HEK293 (cell line): ENCODE measurements at regions not wholly inside any gene's neighbourhood (a gene's known extent, or its start where the extent isn't known, plus 50 kb on each side); places are given as distances from the start of the nearest gene placed in this dataset.

ENCODE experiments used
- CTCF ChIA-PET: fragments of 350-600 bp; formaldehyde crosslinking; extraction: SDS; loops from one replicate; lab custom pipeline; 2021; ENCODE audit warnings: antibody characterized with exemption; lab: Yijun Ruan, JAX
- POLR2A ChIA-PET: fragments of 300-600 bp; formaldehyde crosslinking; extraction: SDS; loops from one replicate; lab custom pipeline; 2020; ENCODE audit warnings: antibody characterized with exemption, inconsistent platforms; lab: Yijun Ruan, JAX
- H3K27ac ChIP-seq: fragments of 200-500 bp; sonication (Bioruptor generic); 2 replicates; pipeline ENCODE4 v1.5.1; 2014; ENCODE audit warnings: low read depth, low read length, control low read depth, inconsistent platforms; ENCODE audit errors: extremely low read depth
- H3K36me3 ChIP-seq, 2 experiments: fragments of 200-500 bp in 1 of 2; sonication (Bioruptor generic) in 1 of 2; 1 replicate in 1 of 2; 2 replicates in 1 of 2; pipeline ENCODE4 v1.5.1; 2014 to 2017; ENCODE audit warnings: inconsistent platforms in 2 of 2, low read length in 2 of 2; ENCODE audit not compliant: control insufficient read depth in 2 of 2, insufficient read depth in 1 of 2
- H3K4me1 ChIP-seq: fragments of 200-500 bp; sonication (Bioruptor generic); 2 replicates; pipeline ENCODE4 v1.5.1; 2014; ENCODE audit warnings: mild to moderate bottlenecking, low read length, inconsistent platforms; ENCODE audit not compliant: control insufficient read depth, insufficient read depth
- H3K4me3 ChIP-seq: 2 replicates; pipeline ENCODE4 v1.5.1; 2011; ENCODE audit warnings: low read depth, mild to moderate bottlenecking, control low read depth, low read length, moderate library complexity
- H3K9me3 ChIP-seq: fragments of 200-500 bp; sonication (Bioruptor generic); 2 replicates; pipeline ENCODE4 v1.5.1; 2014; ENCODE audit warnings: low read depth, low read length, inconsistent platforms; ENCODE audit not compliant: control insufficient read depth, insufficient read depth
- BCL11A ChIP-seq: fragments of 450-650 bp; formaldehyde crosslinking; IDR thresholded peaks from 2 replicates; pipeline ENCODE4 v1.5.1; 2016; ENCODE audit warnings: low read depth, missing biosample characterization, missing genetic modification characterization
- GFI1B ChIP-seq: fragments of 450-650 bp; formaldehyde crosslinking; IDR thresholded peaks from 2 replicates; pipeline ENCODE4 v1.5.1; 2016; ENCODE audit warnings: missing biosample characterization, missing genetic modification characterization
- MZF1 ChIP-seq: fragments of 450-650 bp; formaldehyde crosslinking; IDR thresholded peaks from 2 replicates; pipeline ENCODE4 v1.5.1; 2017; ENCODE audit warnings: missing biosample characterization, missing genetic modification characterization, borderline replicate concordance
- TRIM28 ChIP-seq: IDR thresholded peaks from 2 replicates; pipeline ENCODE4 v1.6.1; 2011; ENCODE audit warnings: low read length, control low read depth, borderline replicate concordance
- ZBTB21 ChIP-seq: fragments of 450-650 bp; formaldehyde crosslinking; IDR thresholded peaks from 2 replicates; pipeline ENCODE4 v1.5.1; 2017; ENCODE audit warnings: missing biosample characterization, missing genetic modification characterization
- ZNF112 ChIP-seq: fragments of 450-650 bp; formaldehyde crosslinking; IDR thresholded peaks from 2 replicates; pipeline ENCODE4 v1.5.0; 2017; ENCODE audit warnings: missing biosample characterization, missing genetic modification characterization
- ZNF121 ChIP-seq: fragments of 450-650 bp; formaldehyde crosslinking; IDR thresholded peaks from 2 replicates; pipeline ENCODE4 v1.5.1; 2016; ENCODE audit warnings: missing biosample characterization, missing genetic modification characterization
- ZNF221 ChIP-seq: fragments of 450-650 bp; formaldehyde crosslinking; IDR thresholded peaks from 2 replicates; pipeline ENCODE4 v1.5.1; 2017; ENCODE audit warnings: missing biosample characterization, missing genetic modification characterization, borderline replicate concordance
- ZNF510 ChIP-seq: fragments of 450-650 bp; formaldehyde crosslinking; IDR thresholded peaks from 2 replicates; pipeline ENCODE4 v1.5.1; 2018; ENCODE audit warnings: mild to moderate bottlenecking, missing genetic modification characterization, missing biosample characterization; ENCODE audit not compliant: insufficient replicate concordance
- ZNF561 ChIP-seq: fragments of 450-650 bp; IDR thresholded peaks from 2 replicates; pipeline ENCODE4 v1.5.1; 2018; ENCODE audit warnings: missing biosample characterization, missing genetic modification characterization, borderline replicate concordance
- ZNF768 ChIP-seq: fragments of 450-650 bp; formaldehyde crosslinking; IDR thresholded peaks from 2 replicates; pipeline ENCODE4 v1.5.1; 2018; ENCODE audit warnings: missing biosample characterization, mild to moderate bottlenecking, missing genetic modification characterization
- TF ChIP-seq, protein P1 (sequence below): fragments of 450-650 bp; formaldehyde crosslinking; IDR thresholded peaks from 2 replicates; pipeline ENCODE4 v1.5.0; 2017; ENCODE audit warnings: missing biosample characterization, missing genetic modification characterization, borderline replicate concordance
- TF ChIP-seq, protein P2 (sequence below): fragments of 450-650 bp; formaldehyde crosslinking; conservative IDR thresholded peaks from 2 replicates; pipeline ENCODE4 v1.5.1; 2016; ENCODE audit warnings: low read depth, missing biosample characterization, missing genetic modification characterization
- TF ChIP-seq, protein P3 (sequence below): fragments of 450-650 bp; IDR thresholded peaks from 2 replicates; pipeline ENCODE4 v1.5.1; 2018; ENCODE audit warnings: missing biosample characterization, missing genetic modification characterization
- TF ChIP-seq, protein P4 (sequence below): fragments of 450-650 bp; formaldehyde crosslinking; IDR thresholded peaks from 2 replicates; pipeline ENCODE4 v1.5.1; 2017; ENCODE audit warnings: missing biosample characterization, missing genetic modification characterization
- TF ChIP-seq, protein P5 (sequence below): fragments of 450-650 bp; formaldehyde crosslinking; IDR thresholded peaks from 2 replicates; pipeline ENCODE4 v1.5.1; 2017; ENCODE audit warnings: missing biosample characterization, mild to moderate bottlenecking, missing genetic modification characterization, moderate library complexity
- TF ChIP-seq, protein P6 (sequence below): fragments of 450-650 bp; formaldehyde crosslinking; conservative IDR thresholded peaks from 2 replicates; pipeline ENCODE4 v1.5.1; 2016; ENCODE audit warnings: low read depth, missing biosample characterization, missing genetic modification characterization

DNA sequence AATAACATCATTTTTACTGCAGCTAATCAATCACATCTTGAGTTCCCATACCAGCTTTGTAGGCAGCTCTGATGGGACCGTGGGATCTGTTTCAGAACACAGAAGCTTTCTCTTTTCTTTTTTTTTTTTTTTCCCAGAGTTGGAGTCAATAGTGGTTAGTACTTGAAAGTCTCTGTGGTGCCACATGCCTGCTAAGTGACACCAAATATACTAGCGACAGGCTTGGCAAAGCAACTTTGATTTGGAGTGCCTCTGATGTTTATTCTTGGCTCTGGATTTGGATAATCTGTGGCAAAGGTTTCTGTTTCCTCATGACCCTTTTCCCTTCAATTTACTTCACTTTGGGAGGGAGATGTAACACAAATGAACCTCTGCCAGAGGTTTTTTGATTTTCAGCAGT, 681.4 kb upstream of the TENM4 start (continued):
- TF ChIP-seq, protein P1, sequence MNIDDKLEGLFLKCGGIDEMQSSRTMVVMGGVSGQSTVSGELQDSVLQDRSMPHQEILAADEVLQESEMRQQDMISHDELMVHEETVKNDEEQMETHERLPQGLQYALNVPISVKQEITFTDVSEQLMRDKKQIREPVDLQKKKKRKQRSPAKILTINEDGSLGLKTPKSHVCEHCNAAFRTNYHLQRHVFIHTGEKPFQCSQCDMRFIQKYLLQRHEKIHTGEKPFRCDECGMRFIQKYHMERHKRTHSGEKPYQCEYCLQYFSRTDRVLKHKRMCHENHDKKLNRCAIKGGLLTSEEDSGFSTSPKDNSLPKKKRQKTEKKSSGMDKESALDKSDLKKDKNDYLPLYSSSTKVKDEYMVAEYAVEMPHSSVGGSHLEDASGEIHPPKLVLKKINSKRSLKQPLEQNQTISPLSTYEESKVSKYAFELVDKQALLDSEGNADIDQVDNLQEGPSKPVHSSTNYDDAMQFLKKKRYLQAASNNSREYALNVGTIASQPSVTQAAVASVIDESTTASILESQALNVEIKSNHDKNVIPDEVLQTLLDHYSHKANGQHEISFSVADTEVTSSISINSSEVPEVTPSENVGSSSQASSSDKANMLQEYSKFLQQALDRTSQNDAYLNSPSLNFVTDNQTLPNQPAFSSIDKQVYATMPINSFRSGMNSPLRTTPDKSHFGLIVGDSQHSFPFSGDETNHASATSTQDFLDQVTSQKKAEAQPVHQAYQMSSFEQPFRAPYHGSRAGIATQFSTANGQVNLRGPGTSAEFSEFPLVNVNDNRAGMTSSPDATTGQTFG (tag by site-specific recombination): no peak
- TF ChIP-seq ZNF561 (tag by site-specific recombination): no peak
- TF ChIP-seq ZNF112: no peak

DNA sequence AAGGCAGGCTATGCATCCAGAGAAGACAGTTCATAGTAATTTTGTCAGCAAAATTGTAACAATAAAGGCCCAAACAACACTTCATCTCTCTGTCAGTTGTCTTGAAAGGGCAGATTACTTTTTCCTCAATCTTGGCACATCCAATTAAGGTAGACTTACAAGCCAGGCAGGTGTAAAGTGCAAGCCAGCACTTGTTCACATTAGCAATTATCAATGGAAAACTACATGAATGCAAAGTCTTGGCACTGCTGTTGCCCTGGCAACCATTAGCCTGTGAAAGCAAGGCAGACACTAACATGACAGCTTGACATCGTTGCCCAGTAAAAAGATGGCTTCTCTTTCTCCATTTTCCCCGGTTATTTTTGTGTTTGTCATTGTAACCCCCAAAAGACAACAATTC, 677.2 kb upstream of the TENM4 start:
- POLR2A ChIA-PET: no interaction called here
- no peaks in the 10 kb centered on the region for H3K36me3 ChIP-seq
- H3K4me3 ChIP-seq: no peak overlapping the region
- CTCF ChIA-PET: no interaction called here
- TF ChIP-seq, protein P2, sequence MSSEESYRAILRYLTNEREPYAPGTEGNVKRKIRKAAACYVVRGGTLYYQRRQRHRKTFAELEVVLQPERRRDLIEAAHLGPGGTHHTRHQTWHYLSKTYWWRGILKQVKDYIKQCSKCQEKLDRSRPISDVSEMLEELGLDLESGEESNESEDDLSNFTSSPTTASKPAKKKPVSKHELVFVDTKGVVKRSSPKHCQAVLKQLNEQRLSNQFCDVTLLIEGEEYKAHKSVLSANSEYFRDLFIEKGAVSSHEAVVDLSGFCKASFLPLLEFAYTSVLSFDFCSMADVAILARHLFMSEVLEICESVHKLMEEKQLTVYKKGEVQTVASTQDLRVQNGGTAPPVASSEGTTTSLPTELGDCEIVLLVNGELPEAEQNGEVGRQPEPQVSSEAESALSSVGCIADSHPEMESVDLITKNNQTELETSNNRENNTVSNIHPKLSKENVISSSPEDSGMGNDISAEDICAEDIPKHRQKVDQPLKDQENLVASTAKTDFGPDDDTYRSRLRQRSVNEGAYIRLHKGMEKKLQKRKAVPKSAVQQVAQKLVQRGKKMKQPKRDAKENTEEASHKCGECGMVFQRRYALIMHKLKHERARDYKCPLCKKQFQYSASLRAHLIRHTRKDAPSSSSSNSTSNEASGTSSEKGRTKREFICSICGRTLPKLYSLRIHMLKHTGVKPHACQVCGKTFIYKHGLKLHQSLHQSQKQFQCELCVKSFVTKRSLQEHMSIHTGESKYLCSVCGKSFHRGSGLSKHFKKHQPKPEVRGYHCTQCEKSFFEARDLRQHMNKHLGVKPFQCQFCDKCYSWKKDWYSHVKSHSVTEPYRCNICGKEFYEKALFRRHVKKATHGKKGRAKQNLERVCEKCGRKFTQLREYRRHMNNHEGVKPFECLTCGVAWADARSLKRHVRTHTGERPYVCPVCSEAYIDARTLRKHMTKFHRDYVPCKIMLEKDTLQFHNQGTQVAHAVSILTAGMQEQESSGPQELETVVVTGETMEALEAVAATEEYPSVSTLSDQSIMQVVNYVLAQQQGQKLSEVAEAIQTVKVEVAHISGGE: no peak
- no peak for TF ChIP-seq GFI1B (tag by site-specific recombination)
- no peak for TF ChIP-seq MZF1 (tag by site-specific recombination)
- no peak for TF ChIP-seq TRIM28
- H3K9me3 ChIP-seq: no peaks in the 10 kb centered on the region
- no peak overlapping the region for H3K27ac ChIP-seq
- no peaks in the 10 kb centered on the region for H3K4me1 ChIP-seq

DNA sequence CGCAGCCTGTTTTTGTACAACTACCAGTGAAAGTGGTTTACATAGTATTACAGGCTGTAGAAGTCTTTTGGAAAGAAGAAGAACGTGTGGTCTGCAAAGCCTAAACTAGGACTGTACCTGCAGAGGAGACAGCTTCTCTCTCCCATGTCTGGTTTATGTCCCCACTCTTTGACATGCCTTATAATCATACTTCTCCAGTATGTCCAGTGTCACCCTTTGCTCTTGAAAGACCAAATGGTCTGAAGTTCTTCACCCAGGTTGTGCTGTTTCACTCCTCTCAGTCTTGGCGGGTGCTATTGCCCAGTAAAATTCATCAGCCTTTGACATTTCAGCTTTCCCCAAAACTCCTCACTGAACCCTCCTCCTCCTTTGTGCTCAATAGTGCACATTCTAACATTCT, 676.0 kb upstream of the TENM4 start:
- POLR2A ChIA-PET: no interaction called here
- Histone ChIP-seq H3K36me3 (no peaks in the 10 kb centered on the region), H3K4me3 (no peak overlapping the region), H3K9me3 (no peaks in the 10 kb centered on the region), H3K27ac (no peak overlapping the region), H3K4me1 (no peaks in the 10 kb centered on the region)
- CTCF ChIA-PET: no interaction called here
- TF ChIP-seq, protein P3, sequence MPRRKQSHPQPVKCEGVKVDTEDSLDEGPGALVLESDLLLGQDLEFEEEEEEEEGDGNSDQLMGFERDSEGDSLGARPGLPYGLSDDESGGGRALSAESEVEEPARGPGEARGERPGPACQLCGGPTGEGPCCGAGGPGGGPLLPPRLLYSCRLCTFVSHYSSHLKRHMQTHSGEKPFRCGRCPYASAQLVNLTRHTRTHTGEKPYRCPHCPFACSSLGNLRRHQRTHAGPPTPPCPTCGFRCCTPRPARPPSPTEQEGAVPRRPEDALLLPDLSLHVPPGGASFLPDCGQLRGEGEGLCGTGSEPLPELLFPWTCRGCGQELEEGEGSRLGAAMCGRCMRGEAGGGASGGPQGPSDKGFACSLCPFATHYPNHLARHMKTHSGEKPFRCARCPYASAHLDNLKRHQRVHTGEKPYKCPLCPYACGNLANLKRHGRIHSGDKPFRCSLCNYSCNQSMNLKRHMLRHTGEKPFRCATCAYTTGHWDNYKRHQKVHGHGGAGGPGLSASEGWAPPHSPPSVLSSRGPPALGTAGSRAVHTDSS: no peak
- TF ChIP-seq ZNF221 (no peak), ZBTB21 (tag by site-specific recombination) (no peak), ZNF768 (tag by site-specific recombination) (no peak), ZNF121 (tag by site-specific recombination) (no peak), ZNF510 (tag by site-specific recombination) (no peak), BCL11A (tag by site-specific recombination) (no peak)
- TF ChIP-seq, protein P4, sequence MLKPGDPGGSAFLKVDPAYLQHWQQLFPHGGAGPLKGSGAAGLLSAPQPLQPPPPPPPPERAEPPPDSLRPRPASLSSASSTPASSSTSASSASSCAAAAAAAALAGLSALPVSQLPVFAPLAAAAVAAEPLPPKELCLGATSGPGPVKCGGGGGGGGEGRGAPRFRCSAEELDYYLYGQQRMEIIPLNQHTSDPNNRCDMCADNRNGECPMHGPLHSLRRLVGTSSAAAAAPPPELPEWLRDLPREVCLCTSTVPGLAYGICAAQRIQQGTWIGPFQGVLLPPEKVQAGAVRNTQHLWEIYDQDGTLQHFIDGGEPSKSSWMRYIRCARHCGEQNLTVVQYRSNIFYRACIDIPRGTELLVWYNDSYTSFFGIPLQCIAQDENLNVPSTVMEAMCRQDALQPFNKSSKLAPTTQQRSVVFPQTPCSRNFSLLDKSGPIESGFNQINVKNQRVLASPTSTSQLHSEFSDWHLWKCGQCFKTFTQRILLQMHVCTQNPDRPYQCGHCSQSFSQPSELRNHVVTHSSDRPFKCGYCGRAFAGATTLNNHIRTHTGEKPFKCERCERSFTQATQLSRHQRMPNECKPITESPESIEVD (tag by site-specific recombination): no peak
- TF ChIP-seq, protein P5, sequence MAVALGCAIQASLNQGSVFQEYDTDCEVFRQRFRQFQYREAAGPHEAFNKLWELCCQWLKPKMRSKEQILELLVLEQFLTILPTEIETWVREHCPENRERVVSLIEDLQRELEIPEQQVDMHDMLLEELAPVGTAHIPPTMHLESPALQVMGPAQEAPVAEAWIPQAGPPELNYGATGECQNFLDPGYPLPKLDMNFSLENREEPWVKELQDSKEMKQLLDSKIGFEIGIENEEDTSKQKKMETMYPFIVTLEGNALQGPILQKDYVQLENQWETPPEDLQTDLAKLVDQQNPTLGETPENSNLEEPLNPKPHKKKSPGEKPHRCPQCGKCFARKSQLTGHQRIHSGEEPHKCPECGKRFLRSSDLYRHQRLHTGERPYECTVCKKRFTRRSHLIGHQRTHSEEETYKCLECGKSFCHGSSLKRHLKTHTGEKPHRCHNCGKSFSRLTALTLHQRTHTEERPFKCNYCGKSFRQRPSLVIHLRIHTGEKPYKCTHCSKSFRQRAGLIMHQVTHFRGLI (tag by site-specific recombination): no peak
- TF ChIP-seq, protein P6, sequence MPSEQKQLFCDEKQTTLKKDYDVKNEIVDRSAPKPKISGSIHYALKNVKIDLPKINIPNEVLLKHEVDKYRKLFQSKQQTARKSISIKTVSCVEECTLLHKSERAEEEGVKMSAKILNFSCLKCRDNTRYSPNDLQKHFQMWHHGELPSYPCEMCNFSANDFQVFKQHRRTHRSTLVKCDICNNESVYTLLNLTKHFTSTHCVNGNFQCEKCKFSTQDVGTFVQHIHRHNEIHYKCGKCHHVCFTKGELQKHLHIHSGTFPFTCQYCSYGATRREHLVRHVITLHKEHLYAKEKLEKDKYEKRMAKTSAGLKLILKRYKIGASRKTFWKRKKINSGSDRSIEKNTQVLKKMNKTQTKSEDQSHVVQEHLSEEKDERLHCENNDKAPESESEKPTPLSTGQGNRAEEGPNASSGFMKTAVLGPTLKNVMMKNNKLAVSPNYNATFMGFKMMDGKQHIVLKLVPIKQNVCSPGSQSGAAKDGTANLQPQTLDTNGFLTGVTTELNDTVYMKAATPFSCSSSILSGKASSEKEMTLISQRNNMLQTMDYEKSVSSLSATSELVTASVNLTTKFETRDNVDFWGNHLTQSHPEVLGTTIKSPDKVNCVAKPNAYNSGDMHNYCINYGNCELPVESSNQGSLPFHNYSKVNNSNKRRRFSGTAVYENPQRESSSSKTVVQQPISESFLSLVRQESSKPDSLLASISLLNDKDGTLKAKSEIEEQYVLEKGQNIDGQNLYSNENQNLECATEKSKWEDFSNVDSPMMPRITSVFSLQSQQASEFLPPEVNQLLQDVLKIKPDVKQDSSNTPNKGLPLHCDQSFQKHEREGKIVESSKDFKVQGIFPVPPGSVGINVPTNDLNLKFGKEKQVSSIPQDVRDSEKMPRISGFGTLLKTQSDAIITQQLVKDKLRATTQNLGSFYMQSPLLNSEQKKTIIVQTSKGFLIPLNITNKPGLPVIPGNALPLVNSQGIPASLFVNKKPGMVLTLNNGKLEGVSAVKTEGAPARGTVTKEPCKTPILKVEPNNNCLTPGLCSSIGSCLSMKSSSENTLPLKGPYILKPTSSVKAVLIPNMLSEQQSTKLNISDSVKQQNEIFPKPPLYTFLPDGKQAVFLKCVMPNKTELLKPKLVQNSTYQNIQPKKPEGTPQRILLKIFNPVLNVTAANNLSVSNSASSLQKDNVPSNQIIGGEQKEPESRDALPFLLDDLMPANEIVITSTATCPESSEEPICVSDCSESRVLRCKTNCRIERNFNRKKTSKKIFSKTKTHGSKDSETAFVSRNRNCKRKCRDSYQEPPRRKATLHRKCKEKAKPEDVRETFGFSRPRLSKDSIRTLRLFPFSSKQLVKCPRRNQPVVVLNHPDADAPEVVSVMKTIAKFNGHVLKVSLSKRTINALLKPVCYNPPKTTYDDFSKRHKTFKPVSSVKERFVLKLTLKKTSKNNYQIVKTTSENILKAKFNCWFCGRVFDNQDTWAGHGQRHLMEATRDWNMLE (tag by site-specific recombination): no peak
